ENCODE measurements at regions not wholly inside any gene's neighbourhood (a gene's known extent, or its start where the extent isn't known, plus 50 kb on each side); places are given as distances from the start of the nearest gene placed in this dataset.

- H4K20me1 ChIP-seq (ENCODE audit: insufficient read depth, low read length), result no peaks in the 10 kb centered on the region
- TF ChIP-seq CTCF (IDR thresholded peaks at IDR 0.05; ENCODE audit: extremely low read depth, low read depth, low read length), result no peak
- no peak overlapping the region for H2AFZ ChIP-seq (ENCODE audit: low read length)
- H3K27ac ChIP-seq (ENCODE audit: low read depth, low read length), result no peak overlapping the region
- no peak overlapping the region for H3K4me3 ChIP-seq (ENCODE audit: insufficient read depth, low read length)
- no peak overlapping the region for H3K4me2 ChIP-seq (ENCODE audit: insufficient read depth, low read length)
- H3K79me2 ChIP-seq (ENCODE audit: insufficient read depth, low read length), result no peaks in the 10 kb centered on the region
- no peaks in the 10 kb centered on the region for H3K36me3 ChIP-seq (ENCODE audit: insufficient read depth, low read length)
- DNase-seq (ENCODE audit: insufficient read length, low spot score, missing footprints), result no peak
- no peaks in the 10 kb centered on the region for H3K4me1 ChIP-seq (ENCODE audit: insufficient read depth, low read length)
- H3K27me3 ChIP-seq (ENCODE audit: insufficient read depth, low read length), result no peaks in the 10 kb centered on the region
- H3K9me3 ChIP-seq (ENCODE audit: low read depth, low read length), result no peaks in the 10 kb centered on the region
Measured at GRCh38 chr5:163624431-163624830, 119.0 kb downstream of the MAT2B start.

GRCh38 chr5:163626904-163627434, 121.5 kb downstream of the MAT2B start:
- Histone ChIP-seq H3K36me3 (ENCODE audit: insufficient read depth, low read length) (no peaks in the 10 kb centered on the region), H3K27me3 (ENCODE audit: insufficient read depth, low read length) (no peaks in the 10 kb centered on the region), H2AFZ (ENCODE audit: low read length) (no peak overlapping the region), H3K4me3 (ENCODE audit: insufficient read depth, low read length) (no peak overlapping the region), H3K9me3 (ENCODE audit: low read depth, low read length) (no peaks in the 10 kb centered on the region), H3K79me2 (ENCODE audit: insufficient read depth, low read length) (no peaks in the 10 kb centered on the region), H3K27ac (ENCODE audit: low read depth, low read length) (no peak overlapping the region), H4K20me1 (ENCODE audit: insufficient read depth, low read length) (no peaks in the 10 kb centered on the region), H3K4me2 (ENCODE audit: insufficient read depth, low read length) (no peak overlapping the region), H3K4me1 (ENCODE audit: insufficient read depth, low read length) (no peaks in the 10 kb centered on the region)
- no peak for TF ChIP-seq CTCF (IDR thresholded peaks at IDR 0.05; ENCODE audit: extremely low read depth, low read depth, low read length)
- no peak for DNase-seq (ENCODE audit: insufficient read length, low spot score, missing footprints)

- Histone ChIP-seq H3K4me1 (ENCODE audit: insufficient read depth, low read length) (no peaks in the 10 kb centered on the region), H3K4me3 (ENCODE audit: insufficient read depth, low read length) (no peak overlapping the region), H2AFZ (ENCODE audit: low read length) (no peak overlapping the region), H4K20me1 (ENCODE audit: insufficient read depth, low read length) (no peaks in the 10 kb centered on the region), H3K36me3 (ENCODE audit: insufficient read depth, low read length) (no peaks in the 10 kb centered on the region), H3K4me2 (ENCODE audit: insufficient read depth, low read length) (no peak overlapping the region), H3K27ac (ENCODE audit: low read depth, low read length) (no peak overlapping the region), H3K9me3 (ENCODE audit: low read depth, low read length) (no peaks in the 10 kb centered on the region), H3K79me2 (ENCODE audit: insufficient read depth, low read length) (no peaks in the 10 kb centered on the region), H3K27me3 (ENCODE audit: insufficient read depth, low read length) (no peaks in the 10 kb centered on the region)
- DNase-seq (ENCODE audit: insufficient read length, low spot score, missing footprints), result no peak
- no peak for TF ChIP-seq CTCF (IDR thresholded peaks at IDR 0.05; ENCODE audit: extremely low read depth, low read depth, low read length)
Measured at GRCh38 chr5:163631856-163632255, 126.4 kb downstream of the MAT2B start.

GRCh38 chr5:163633926-163634460, 128.6 kb downstream of the MAT2B start:
- no peak overlapping the region for H2AFZ ChIP-seq (ENCODE audit: low read length)
- H3K9me3 ChIP-seq (ENCODE audit: low read depth, low read length), result no peaks in the 10 kb centered on the region
- no peaks in the 10 kb centered on the region for H3K4me1 ChIP-seq (ENCODE audit: insufficient read depth, low read length)
- no peaks in the 10 kb centered on the region for H3K36me3 ChIP-seq (ENCODE audit: insufficient read depth, low read length)
- H3K27me3 ChIP-seq (ENCODE audit: insufficient read depth, low read length), result no peaks in the 10 kb centered on the region
- no peak for DNase-seq (ENCODE audit: insufficient read length, low spot score, missing footprints)
- H3K4me2 ChIP-seq (ENCODE audit: insufficient read depth, low read length), result no peak overlapping the region
- H3K79me2 ChIP-seq (ENCODE audit: insufficient read depth, low read length), result no peaks in the 10 kb centered on the region
- H3K4me3 ChIP-seq (ENCODE audit: insufficient read depth, low read length), result no peak overlapping the region
- no peaks in the 10 kb centered on the region for H4K20me1 ChIP-seq (ENCODE audit: insufficient read depth, low read length)
- no peak overlapping the region for H3K27ac ChIP-seq (ENCODE audit: low read depth, low read length)
- no peak for TF ChIP-seq CTCF (IDR thresholded peaks at IDR 0.05; ENCODE audit: extremely low read depth, low read depth, low read length)
